ENCODE measurements at regions not wholly inside any gene's neighbourhood (a gene's known extent, or its start where the extent isn't known, plus 50 kb on each side); places are given as distances from the start of the nearest gene placed in this dataset.

- WGBS, 5 donors: 78 to 94% (median 87%) methylated on average over 6 of the region's 6 CpGs
- intact Hi-C loops (cut with DNase I; ENCODE audit: low total_unique reads): no loop called here
- no peak for TF ChIP-seq POLR2AphosphoS5 (IDR thresholded peaks at IDR 0.05)
- TF ChIP-seq EP300 (IDR thresholded peaks at IDR 0.05): no peak
- TF ChIP-seq POLR2A (IDR thresholded peaks at IDR 0.05): no peak
- no peak for TF ChIP-seq CTCF (IDR thresholded peaks at IDR 0.05)
- no peaks in the 10 kb centered on the region for H3K9me3 ChIP-seq
- peaks cover 0 to 14% (median 6%) of the 10 kb centered on the region in 4 donors for H3K4me1 ChIP-seq
- DNase-seq: no peak
- no peaks in the 10 kb centered on the region for H3K36me3 ChIP-seq
- peak overlapping the region in 1 of 5 donors; percentile 5 for H3K27ac ChIP-seq
- H3K4me3 ChIP-seq: no peak overlapping the region
- H3K27me3 ChIP-seq: no peaks in the 10 kb centered on the region
Measured at GRCh38 chr2:173759959-173760358, 205.2 kb downstream of the SP3 start.

- Histone ChIP-seq H3K27me3 (no peaks in the 10 kb centered on the region), H3K36me3 (no peaks in the 10 kb centered on the region), H3K4me3 (no peak overlapping the region), H3K9me3 (no peaks in the 10 kb centered on the region), H3K4me1 (peaks cover 0 to 14% (median 6%) of the 10 kb centered on the region in 4 donors), H3K27ac (peak overlapping the region in 1 of 5 donors; percentile 5)
- intact Hi-C loops (cut with DNase I; ENCODE audit: low total_unique reads): no loop called here
- DNase-seq: peak in 1 of 2 donors; percentile 55
- TF ChIP-seq CTCF (IDR thresholded peaks at IDR 0.05): no peak
- TF ChIP-seq POLR2AphosphoS5 (IDR thresholded peaks at IDR 0.05): no peak
- TF ChIP-seq POLR2A (IDR thresholded peaks at IDR 0.05): no peak
- TF ChIP-seq EP300 (IDR thresholded peaks at IDR 0.05): no peak
- 19 to 41% (median 27%) methylated on average over 3 of the region's 3 CpGs for WGBS, 5 donors
Measured at GRCh38 chr2:173760553-173760952, 204.6 kb downstream of the SP3 start.

GRCh38 chr2:173761603-173762119 is 203.5 kb downstream of the SP3 start:
- Histone ChIP-seq H3K27ac (no peak overlapping the region), H3K9me3 (no peaks in the 10 kb centered on the region), H3K4me1 (peaks cover 0 to 14% (median 6%) of the 10 kb centered on the region in 4 donors), H3K36me3 (no peaks in the 10 kb centered on the region), H3K27me3 (no peaks in the 10 kb centered on the region), H3K4me3 (no peak overlapping the region)
- intact Hi-C loops (cut with DNase I; ENCODE audit: low total_unique reads): no loop called here
- DNase-seq: no peak
- TF ChIP-seq CTCF (IDR thresholded peaks at IDR 0.05): no peak
- TF ChIP-seq POLR2A (IDR thresholded peaks at IDR 0.05): no peak
- no peak for TF ChIP-seq POLR2AphosphoS5 (IDR thresholded peaks at IDR 0.05)
- TF ChIP-seq EP300 (IDR thresholded peaks at IDR 0.05): no peak
- WGBS, 5 donors: 61 to 73% (median 70%) methylated on average over 8 of the region's 8 CpGs

- H3K27ac ChIP-seq: no peak overlapping the region
- DNase-seq: no peak
- H3K4me1 ChIP-seq: peaks cover 0 to 14% (median 6%) of the 10 kb centered on the region in 4 donors
- 49 to 75% (median 55%) methylated on average over 2 of the region's 2 CpGs for WGBS, 5 donors
- H3K27me3 ChIP-seq: no peaks in the 10 kb centered on the region
- TF ChIP-seq POLR2AphosphoS5 (IDR thresholded peaks at IDR 0.05): no peak
- TF ChIP-seq EP300 (IDR thresholded peaks at IDR 0.05): no peak
- TF ChIP-seq CTCF (IDR thresholded peaks at IDR 0.05): no peak
- TF ChIP-seq POLR2A (IDR thresholded peaks at IDR 0.05): no peak
- H3K9me3 ChIP-seq: no peaks in the 10 kb centered on the region
- no peak overlapping the region for H3K4me3 ChIP-seq
- intact Hi-C loops (cut with DNase I; ENCODE audit: low total_unique reads): no loop called here
- no peaks in the 10 kb centered on the region for H3K36me3 ChIP-seq
Measured at GRCh38 chr2:173762221-173762620, 203.0 kb downstream of the SP3 start.

Data from stomach (tissue), 8 donors.